ENCODE measurements at regions not wholly inside any gene's neighbourhood (a gene's known extent, or its start where the extent isn't known, plus 50 kb on each side); places are given as distances from the start of the nearest gene placed in this dataset.

DNA sequence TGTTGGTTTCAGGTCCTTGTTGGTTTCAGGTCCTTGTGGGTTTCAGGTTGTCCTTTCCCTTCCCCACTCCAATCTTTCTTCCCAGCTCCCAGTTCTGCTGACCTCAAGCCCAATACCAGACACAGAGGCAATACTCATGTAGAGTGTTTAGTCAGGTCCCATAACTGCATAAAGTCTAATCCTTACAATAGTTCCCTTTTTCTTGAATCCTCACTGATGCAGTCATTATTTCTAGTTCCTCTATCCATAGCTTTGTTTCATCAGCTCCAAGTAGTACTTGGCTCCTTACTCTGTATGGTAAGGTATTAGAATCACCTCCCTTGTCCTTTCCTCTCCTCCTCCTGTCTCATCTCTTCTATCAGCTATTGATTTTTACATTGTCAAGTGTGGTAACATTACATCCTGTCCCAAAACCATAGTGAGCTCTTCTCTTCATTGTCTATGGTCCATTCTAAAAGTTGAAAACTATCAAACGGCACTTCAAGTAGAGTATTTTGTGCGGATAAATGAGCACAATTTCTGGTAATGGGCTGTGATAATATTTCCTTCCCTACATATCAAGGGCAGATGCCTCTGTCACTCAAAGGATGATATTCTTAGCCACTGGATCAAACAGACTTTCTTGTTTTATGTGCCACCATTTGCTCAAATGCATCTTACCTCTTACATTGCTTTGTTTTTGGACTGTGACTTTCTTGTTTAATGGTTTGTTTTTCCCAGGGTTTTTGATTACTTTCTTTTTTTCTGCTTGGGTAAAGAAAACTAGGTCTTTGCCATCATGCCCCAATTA is 57.2 kb upstream of the JDP2 start:
- no peak overlapping the region for H3K27ac ChIP-seq
- H3K36me3 ChIP-seq, result no peaks in the 10 kb centered on the region
- peaks cover 0 to 2% of the 10 kb centered on the region in 2 donors for H3K27me3 ChIP-seq
- H3K9me3 ChIP-seq, result no peaks in the 10 kb centered on the region
- TF ChIP-seq, protein P1, sequence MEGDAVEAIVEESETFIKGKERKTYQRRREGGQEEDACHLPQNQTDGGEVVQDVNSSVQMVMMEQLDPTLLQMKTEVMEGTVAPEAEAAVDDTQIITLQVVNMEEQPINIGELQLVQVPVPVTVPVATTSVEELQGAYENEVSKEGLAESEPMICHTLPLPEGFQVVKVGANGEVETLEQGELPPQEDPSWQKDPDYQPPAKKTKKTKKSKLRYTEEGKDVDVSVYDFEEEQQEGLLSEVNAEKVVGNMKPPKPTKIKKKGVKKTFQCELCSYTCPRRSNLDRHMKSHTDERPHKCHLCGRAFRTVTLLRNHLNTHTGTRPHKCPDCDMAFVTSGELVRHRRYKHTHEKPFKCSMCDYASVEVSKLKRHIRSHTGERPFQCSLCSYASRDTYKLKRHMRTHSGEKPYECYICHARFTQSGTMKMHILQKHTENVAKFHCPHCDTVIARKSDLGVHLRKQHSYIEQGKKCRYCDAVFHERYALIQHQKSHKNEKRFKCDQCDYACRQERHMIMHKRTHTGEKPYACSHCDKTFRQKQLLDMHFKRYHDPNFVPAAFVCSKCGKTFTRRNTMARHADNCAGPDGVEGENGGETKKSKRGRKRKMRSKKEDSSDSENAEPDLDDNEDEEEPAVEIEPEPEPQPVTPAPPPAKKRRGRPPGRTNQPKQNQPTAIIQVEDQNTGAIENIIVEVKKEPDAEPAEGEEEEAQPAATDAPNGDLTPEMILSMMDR (IDR thresholded peaks at IDR 0.05), result no peak
- DNase-seq, result no peak
- no peaks in the 10 kb centered on the region for H3K4me1 ChIP-seq
- no peak overlapping the region for H3K4me3 ChIP-seq
- intact Hi-C loops (cut with DNase I; ENCODE audit: low total_unique reads), result no loop called here

- TF ChIP-seq, protein P1 (IDR thresholded peaks at IDR 0.05), result no peak
- Histone ChIP-seq H3K36me3 (no peaks in the 10 kb centered on the region), H3K4me1 (no peaks in the 10 kb centered on the region), H3K9me3 (no peaks in the 10 kb centered on the region), H3K4me3 (no peak overlapping the region), H3K27me3 (peaks cover 0 to 2% of the 10 kb centered on the region in 2 donors), H3K27ac (no peak overlapping the region)
- no peak for DNase-seq
- intact Hi-C loops (cut with DNase I; ENCODE audit: low total_unique reads), result no loop called here
These were observed 56.5 kb upstream of the JDP2 start for GRCh38 chr14:75371297-75371696.

- intact Hi-C loops (cut with DNase I; ENCODE audit: low total_unique reads), result no loop called here
- Histone ChIP-seq H3K27ac (no peak overlapping the region), H3K9me3 (no peaks in the 10 kb centered on the region), H3K4me1 (no peaks in the 10 kb centered on the region), H3K36me3 (no peaks in the 10 kb centered on the region), H3K4me3 (no peak overlapping the region), H3K27me3 (peaks cover 0 to 2% of the 10 kb centered on the region in 2 donors)
- DNase-seq, result peak in 1 of 2 donors; percentile 51
- TF ChIP-seq, protein P1 (IDR thresholded peaks at IDR 0.05), result no peak
These were observed 55.6 kb upstream of the JDP2 start for GRCh38 chr14:75372260-75372659.

- Histone ChIP-seq H3K4me3 (no peak overlapping the region), H3K27me3 (peaks cover 0 to 2% of the 10 kb centered on the region in 2 donors), H3K27ac (no peak overlapping the region), H3K36me3 (no peaks in the 10 kb centered on the region), H3K9me3 (no peaks in the 10 kb centered on the region), H3K4me1 (no peaks in the 10 kb centered on the region)
- intact Hi-C loops (cut with DNase I; ENCODE audit: low total_unique reads), result no loop called here
- DNase-seq, result no peak
- TF ChIP-seq, protein P1 (IDR thresholded peaks at IDR 0.05), result no peak
These were observed 54.7 kb upstream of the JDP2 start for GRCh38 chr14:75373133-75373532.

- Histone ChIP-seq H3K4me1 (no peaks in the 10 kb centered on the region), H3K27ac (no peak overlapping the region), H3K4me3 (no peak overlapping the region), H3K9me3 (no peaks in the 10 kb centered on the region), H3K36me3 (no peaks in the 10 kb centered on the region), H3K27me3 (peaks cover 0 to 2% of the 10 kb centered on the region in 2 donors)
- intact Hi-C loops (cut with DNase I; ENCODE audit: low total_unique reads), result no loop called here
- no peak for DNase-seq
- TF ChIP-seq, protein P1 (IDR thresholded peaks at IDR 0.05), result no peak
These were observed 54.2 kb upstream of the JDP2 start for GRCh38 chr14:75373616-75374015.
